Neural cell (in vitro differentiated cells): ENCODE measurements at regions not wholly inside any gene's neighbourhood (a gene's known extent, or its start where the extent isn't known, plus 50 kb on each side); places are given as distances from the start of the nearest gene placed in this dataset.

Experiments
- CTCF ChIP-seq: fragments of 450-650 bp; IDR thresholded peaks from 2 replicates; pipeline ENCODE4 v1.5.1; 2014; ENCODE audit warnings: antibody characterized with exemption, mild to moderate bottlenecking, moderate library complexity; ENCODE audit not compliant: poor library complexity, severe bottlenecking
- EZH2 ChIP-seq: fragments of 200-600, 300-800 bp; shearing (Covaris generic), sonication (generic); IDR thresholded peaks from 2 replicates; pipeline ENCODE4 v1.6.1; 2014; ENCODE audit warnings: antibody characterized with exemption, low read length, borderline replicate concordance, mild to moderate bottlenecking; ENCODE audit not compliant: insufficient read depth, poor library complexity, severe bottlenecking
- RAD21 ChIP-seq: fragments of 450-650 bp; conservative IDR thresholded peaks from 2 replicates; pipeline ENCODE4 v1.6.1; 2014; ENCODE audit warnings: antibody characterized with exemption, mild to moderate bottlenecking, moderate library complexity
- REST ChIP-seq: IDR thresholded peaks from 2 replicates; pipeline ENCODE4 v1.6.1; 2012; ENCODE audit warnings: borderline replicate concordance

- TF ChIP-seq REST (no peak), RAD21 (peak; percentile 87), CTCF (peak; percentile 88), EZH2 (no peak)
Observed at GRCh38 chr5:99060306-99061261, 131.8 kb upstream of the CHD1 start.
